ENCODE measurements at regions not wholly inside any gene's neighbourhood (a gene's known extent, or its start where the extent isn't known, plus 50 kb on each side); places are given as distances from the start of the nearest gene placed in this dataset.

GRCh38 chr12:118611295-118611694, 234.9 kb downstream of the SUDS3 start:
- no peak for DNase-seq

GRCh38 chr12:118611770-118612169, 235.4 kb downstream of the SUDS3 start:
- DNase-seq, result no peak

- DNase-seq, result peak; percentile 31
Observed at GRCh38 chr12:118617611-118618450, 241.5 kb downstream of the SUDS3 start.

- DNase-seq, result peak; percentile 68
Observed at GRCh38 chr12:118618695-118619094, 242.3 kb downstream of the SUDS3 start.

- peak; percentile 20 for DNase-seq
Observed at GRCh38 chr12:118625050-118625675, 248.8 kb downstream of the SUDS3 start.

- no peak for DNase-seq
Observed at GRCh38 chr12:118633071-118633470, 256.7 kb downstream of the SUDS3 start.

GRCh38 chr12:118635276-118635675, 258.9 kb downstream of the SUDS3 start:
- no peak for DNase-seq

GRCh38 chr12:118637767-118638370, 261.5 kb downstream of the SUDS3 start:
- no peak for DNase-seq

GRCh38 chr12:118641249-118641648, 264.9 kb downstream of the SUDS3 start:
- DNase-seq, result peak; percentile 44

- no peak for DNase-seq
Observed at GRCh38 chr12:118645219-118645618, 268.9 kb downstream of the SUDS3 start.

GRCh38 chr12:118649765-118650585, 273.6 kb downstream of the SUDS3 start:
- DNase-seq, result no peak

GRCh38 chr12:118650586-118650960, 274.2 kb downstream of the SUDS3 start:
- DNase-seq, result no peak

- no peak for DNase-seq
Observed at GRCh38 chr12:118651487-118651886, 275.1 kb downstream of the SUDS3 start.

- no peak for DNase-seq
Observed at GRCh38 chr12:118655588-118655987, 279.2 kb downstream of the SUDS3 start.

- peak; percentile 68 for DNase-seq
Observed at GRCh38 chr12:118680356-118680963, 300.9 kb upstream of the SRRM4 start.

- no peak for DNase-seq
Observed at GRCh38 chr12:118682656-118683055, 298.7 kb upstream of the SRRM4 start.

- DNase-seq, result no peak
Observed at GRCh38 chr12:118685983-118686607, 295.2 kb upstream of the SRRM4 start.

- DNase-seq, result peak; percentile 82
Observed at GRCh38 chr12:118689793-118690192, 291.5 kb upstream of the SRRM4 start.

GRCh38 chr12:118690506-118690905, 290.8 kb upstream of the SRRM4 start:
- DNase-seq, result no peak

- peak; percentile 68 for DNase-seq
Observed at GRCh38 chr12:118694128-118694775, 287.1 kb upstream of the SRRM4 start.

- peak; percentile 43 for DNase-seq
Observed at GRCh38 chr12:118704527-118705241, 276.7 kb upstream of the SRRM4 start.
